ENCODE measurements at regions not wholly inside any gene's neighbourhood (a gene's known extent, or its start where the extent isn't known, plus 50 kb on each side); places are given as distances from the start of the nearest gene placed in this dataset.

GRCh38 chr1:228876187-228876586 lies 140.9 kb downstream of the RHOU start:
- TF ChIP-seq ETS1 (CRISPR knock-in tag; IDR thresholded peaks at IDR 0.05) (no peak), HOXA3 (CRISPR knock-in tag; IDR thresholded peaks at IDR 0.05) (no peak), MATR3 (CRISPR knock-in tag; IDR thresholded peaks at IDR 0.05) (no peak)

Measured in HepG2 (cell line).